H1 (cell line): ENCODE measurements at regions not wholly inside any gene's neighbourhood (a gene's known extent, or its start where the extent isn't known, plus 50 kb on each side); places are given as distances from the start of the nearest gene placed in this dataset.

Experiments
- CTCF ChIA-PET: fragments of 300-600 bp; sonication (Branson Sonifier 250); formaldehyde crosslinking; loops from one replicate; lab custom pipeline; 2021; ENCODE audit not compliant: partially characterized antibody; lab: Charles Lee
- POLR2A ChIA-PET: fragments of 300-600 bp; sonication (Branson Sonifier 250); formaldehyde crosslinking; loops from one replicate; lab custom pipeline; 2021; ENCODE audit warnings: inconsistent platforms; ENCODE audit not compliant: partially characterized antibody; lab: Charles Lee
- DNase-seq, 2 experiments: peaks; one replicate each; pipeline versions ENCODE4 v3.0.0 to v3.0.0-alpha.2; 2010 to 2022; ENCODE audit warnings: low spot score in 2 of 2, low read depth in 1 of 2, mixed read lengths in 1 of 2
- FAIRE-seq: peaks from 2 replicates; lab custom pipeline; 2011; peaks lifted over from hg19 to GRCh38; lab: Jason Lieb, UNC
- H2AFZ ChIP-seq: 2 replicates; pipeline ENCODE4 v1.8.1; 2012; ENCODE audit warnings: low read length, inconsistent platforms
- H2AK5ac ChIP-seq: 2 replicates; pipeline ENCODE4 v1.6.1; 2013; ENCODE audit warnings: low read depth, low read length
- H2BK120ac ChIP-seq: replicated peaks from 2 replicates; pipeline ENCODE3; 2013; ENCODE audit warnings: low read depth, low read length, inconsistent platforms
- H2BK12ac ChIP-seq: 2 replicates; pipeline ENCODE4 v1.6.1; 2013; ENCODE audit warnings: low read depth, low read length
- H2BK15ac ChIP-seq: 2 replicates; pipeline ENCODE4 v1.6.1; 2013; ENCODE audit warnings: low read length
- H2BK20ac ChIP-seq: 2 replicates; pipeline ENCODE4 v1.6.1; 2013; ENCODE audit warnings: low read length
- H2BK5ac ChIP-seq: 2 replicates; pipeline ENCODE4 v1.6.1; 2013; ENCODE audit warnings: low read depth, low read length
- H3K14ac ChIP-seq: 2 replicates; pipeline ENCODE4 v1.6.1; 2013; ENCODE audit warnings: inconsistent platforms; ENCODE audit not compliant: insufficient read length
- H3K18ac ChIP-seq: 2 replicates; pipeline ENCODE4 v1.6.1; 2013; ENCODE audit warnings: low read length; ENCODE audit errors: extremely low read depth
- H3K23ac ChIP-seq: 2 replicates; pipeline ENCODE4 v1.6.1; 2013; ENCODE audit warnings: inconsistent platforms; ENCODE audit not compliant: insufficient read length
- H3K23me2 ChIP-seq: 2 replicates; pipeline ENCODE4 v1.6.1; 2013; ENCODE audit warnings: low read depth, low read length
- H3K27ac ChIP-seq: 2 replicates; pipeline ENCODE4 v1.6.1; 2011; ENCODE audit warnings: low read depth, low read length, inconsistent platforms
- H3K27me3 ChIP-seq, 4 experiments: replicated peaks in 1 of 4; 1 replicate in 1 of 4; 2 replicates in 3 of 4; pipeline versions ENCODE4 v1.6.1 to v1.8.1; 2011 to 2013; ENCODE audit warnings: low read length in 3 of 4, mild to moderate bottlenecking in 3 of 4, inconsistent platforms in 2 of 4, mixed read lengths in 2 of 4, moderate library complexity in 1 of 4; ENCODE audit not compliant: control insufficient read depth in 3 of 4, insufficient read depth in 3 of 4; ENCODE audit errors: extremely low read depth in 1 of 4
- H3K36me3 ChIP-seq, 4 experiments: 2 replicates each; pipeline versions ENCODE4 v1.6.1 to v1.8.1; 2011 to 2013; ENCODE audit warnings: mild to moderate bottlenecking in 4 of 4, low read length in 3 of 4, moderate library complexity in 2 of 4, control low read depth in 1 of 4, inconsistent platforms in 1 of 4; ENCODE audit not compliant: insufficient read depth in 4 of 4, control insufficient read depth in 2 of 4
- H3K4ac ChIP-seq: replicated peaks from 2 replicates; pipeline ENCODE3; 2013; ENCODE audit warnings: low read length, low read depth, mixed read lengths, inconsistent platforms; ENCODE audit not compliant: insufficient read length
- H3K4me1 ChIP-seq, 4 experiments: replicated peaks in 1 of 4; 1 replicate in 1 of 4; 2 replicates in 3 of 4; pipeline versions ENCODE4 v1.6.1 to v1.8.1; 2011 to 2013; ENCODE audit warnings: low read length in 3 of 4, inconsistent platforms in 2 of 4, mixed read lengths in 1 of 4; ENCODE audit not compliant: insufficient read depth in 4 of 4, control insufficient read depth in 3 of 4
- H3K4me2 ChIP-seq, 2 experiments: 2 replicates each; pipeline versions ENCODE4 v1.6.1 to v1.8.1; 2011 to 2013; ENCODE audit warnings: low read depth in 2 of 2, low read length in 2 of 2, control low read depth in 1 of 2, inconsistent platforms in 1 of 2, mild to moderate bottlenecking in 1 of 2; ENCODE audit not compliant: insufficient read depth in 1 of 2
- H3K4me3 ChIP-seq, 4 experiments: fragments of 200-600, 300-600 bp in 1 of 4; sonication (generic), shearing (Covaris generic), sonication (Bioruptor Twin) in 1 of 4; 2 replicates each; pipeline versions ENCODE4 v1.5.1 to v1.8.1; 2011 to 2016; ENCODE audit warnings: low read length in 4 of 4, low read depth in 3 of 4, control low read depth in 2 of 4, inconsistent platforms in 2 of 4, mild to moderate bottlenecking in 2 of 4, mixed read lengths in 1 of 4, moderate library complexity in 1 of 4; ENCODE audit not compliant: insufficient read depth in 2 of 4; ENCODE audit errors: extremely low read depth in 1 of 4
- H3K56ac ChIP-seq: replicated peaks from 2 replicates; pipeline ENCODE3; 2013; ENCODE audit warnings: low read depth, mild to moderate bottlenecking, mixed read lengths, low read length, inconsistent platforms; ENCODE audit not compliant: insufficient read length
- H3K79me1 ChIP-seq: 2 replicates; pipeline ENCODE4 v1.6.1; 2013; ENCODE audit warnings: low read depth, low read length, control low read depth
- H3K79me2 ChIP-seq, 2 experiments: 2 replicates each; pipeline versions ENCODE4 v1.6.1 to v1.8.1; 2012 to 2013; ENCODE audit warnings: low read length in 2 of 2, mild to moderate bottlenecking in 2 of 2, inconsistent platforms in 1 of 2; ENCODE audit not compliant: insufficient read depth in 2 of 2, control insufficient read depth in 1 of 2
- H3K9ac ChIP-seq, 4 experiments: replicated peaks in 1 of 4; 1 replicate in 1 of 4; 2 replicates in 3 of 4; pipeline versions ENCODE4 v1.6.1 to v1.8.1; 2011 to 2013; ENCODE audit warnings: low read depth in 3 of 4, low read length in 3 of 4, control low read depth in 2 of 4, mild to moderate bottlenecking in 2 of 4, moderate library complexity in 2 of 4, inconsistent platforms in 1 of 4; ENCODE audit errors: extremely low read depth in 1 of 4
- H3K9me3 ChIP-seq, 2 experiments: 2 replicates each; pipeline versions ENCODE4 v1.6.1 to v1.8.1; 2012 to 2013; ENCODE audit warnings: mild to moderate bottlenecking in 2 of 2, moderate library complexity in 2 of 2, control low read depth in 1 of 2, inconsistent platforms in 1 of 2, low read depth in 1 of 2, low read length in 1 of 2, mixed read lengths in 1 of 2; ENCODE audit not compliant: insufficient read depth in 2 of 2
- H4K20me1 ChIP-seq, 2 experiments: replicated peaks in 1 of 2; 2 replicates each; pipeline versions ENCODE3 to v1.8.1; 2011 to 2013; ENCODE audit warnings: inconsistent platforms in 2 of 2, low read length in 2 of 2, mild to moderate bottlenecking in 1 of 2; ENCODE audit not compliant: insufficient read depth in 2 of 2, control insufficient read depth in 1 of 2
- H4K5ac ChIP-seq: 2 replicates; pipeline ENCODE4 v1.6.1; 2013; ENCODE audit warnings: low read length, low read depth, mixed read lengths, inconsistent platforms; ENCODE audit not compliant: insufficient read length
- H4K8ac ChIP-seq: 2 replicates; pipeline ENCODE4 v1.8.0; 2013; ENCODE audit warnings: mild to moderate bottlenecking, moderate library complexity, low read length, inconsistent platforms; ENCODE audit not compliant: insufficient read depth; ENCODE audit errors: extremely low read depth
- H4K91ac ChIP-seq: replicated peaks from 2 replicates; pipeline ENCODE3; 2013; ENCODE audit warnings: low read length, mixed read lengths, inconsistent platforms; ENCODE audit not compliant: insufficient read length
- CEBPB ChIP-seq: IDR thresholded peaks from 2 replicates; pipeline ENCODE4 v1.6.1; 2012; ENCODE audit warnings: low read depth, low read length
- NANOG ChIP-seq: IDR thresholded peaks from 2 replicates; pipeline ENCODE4 v1.6.1; 2011; ENCODE audit warnings: low read length, low read depth, mild to moderate bottlenecking, inconsistent platforms; ENCODE audit not compliant: insufficient read depth, poor library complexity, severe bottlenecking
- SP2 ChIP-seq: IDR thresholded peaks from 2 replicates; pipeline ENCODE4 v1.6.1; 2012; ENCODE audit warnings: mild to moderate bottlenecking, low read length, inconsistent platforms
- WGBS, 2 experiments: shearing (Covaris generic) in 1 of 2; methylation state at CpG; one replicate each; pipeline versions ENCODE4 v1.1.6 to v1.1.7; 2013 to 2015; ENCODE audit warnings: low lambda C conversion rate in 2 of 2, mixed read lengths in 2 of 2, inconsistent platforms in 1 of 2, low coverage in 1 of 2, missing lambda C conversion rate in 1 of 2; ENCODE audit not compliant: insufficient replicate concordance in 2 of 2, insufficient coverage in 1 of 2, insufficient read length in 1 of 2; ENCODE audit errors: extremely low coverage in 1 of 2, missing lambda C conversion rate in 1 of 2; 5-methylcytosine and 5-hydroxymethylcytosine counted together

DNA sequence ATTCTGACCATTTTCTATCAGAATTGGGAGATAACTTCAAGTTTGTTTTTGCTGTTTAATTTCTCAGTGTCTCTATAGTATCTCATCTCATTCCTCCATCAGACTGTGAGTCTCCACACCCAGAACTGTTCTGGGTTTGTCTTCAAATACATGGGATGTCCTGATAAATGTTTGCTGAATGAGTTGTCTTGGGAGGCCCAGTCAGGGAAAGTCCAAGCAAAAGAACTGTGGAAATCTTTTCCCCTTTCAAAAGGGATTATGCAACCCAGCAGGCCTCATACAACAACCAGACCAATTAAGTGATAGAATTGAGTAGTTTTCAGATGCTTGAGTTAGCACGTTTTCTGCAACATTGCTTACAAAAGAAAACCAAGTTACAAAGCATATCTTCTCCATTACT is 324.4 kb downstream of the BRINP1 start:
- Histone ChIP-seq H3K79me1 (no peaks in the 10 kb centered on the region), H3K18ac (no peak overlapping the region), H3K23ac (no peak overlapping the region), H3K4ac (no peak overlapping the region), H2BK12ac (no peak overlapping the region), H3K36me3 (no peaks in the 10 kb centered on the region), H3K14ac (no peak overlapping the region), H3K27ac (no peak overlapping the region), H2AFZ (no peak overlapping the region), H4K5ac (no peak overlapping the region), H2BK20ac (no peak overlapping the region), H4K20me1 (no peaks in the 10 kb centered on the region), H2AK5ac (no peak overlapping the region), H4K91ac (no peak overlapping the region), H3K23me2 (no peaks in the 10 kb centered on the region), H2BK5ac (no peak overlapping the region), H3K9me3 (no peaks in the 10 kb centered on the region), H3K9ac (no peak overlapping the region), H4K8ac (no peak overlapping the region), H3K4me2 (no peak overlapping the region), H2BK15ac (no peak overlapping the region), H3K4me1 (peaks cover 0 to 3% (median 1%) of the 10 kb centered on the region in 4 experiments; a peak in 2 of 7 replicates), H3K79me2 (no peaks in the 10 kb centered on the region), H3K4me3 (no peak overlapping the region), H3K56ac (no peak overlapping the region), H2BK120ac (no peak overlapping the region), H3K27me3 (no peaks in the 10 kb centered on the region)
- no peak for DNase-seq
- 42% methylated on average over 1 of the region's 1 CpG; no CpG with 5 or more reads in 1 of the 2 experiments for WGBS, 2 experiments
- no peak for FAIRE-seq
- CTCF ChIA-PET, result interaction anchor here (1.0 to 2.1 kb wide), 2 partner anchors 17 to 321 kb away, joined by 3 to 7 read pairs; no protein-coding TSS in a partner anchor
- POLR2A ChIA-PET, result no interaction called here
- TF ChIP-seq CEBPB (0 out of 2 replicates have a peak, but pooled peaks have one; percentile 10), SP2 (no peak), NANOG (no peak)
